Neural progenitor cell (in vitro differentiated cells): ENCODE measurements at regions not wholly inside any gene's neighbourhood (a gene's known extent, or its start where the extent isn't known, plus 50 kb on each side); places are given as distances from the start of the nearest gene placed in this dataset.

ENCODE experiments used
- CTCF ChIP-seq: fragments of 200-600 bp; sonication (generic); IDR thresholded peaks from 2 replicates; pipeline ENCODE4 v1.5.1; 2017; ENCODE audit warnings: antibody characterized with exemption, mild to moderate bottlenecking
- EZH2 ChIP-seq: fragments of 200-600 bp; sonication (generic); IDR thresholded peaks from 2 replicates; pipeline ENCODE4 v1.6.1; 2017; ENCODE audit warnings: antibody characterized with exemption, mild to moderate bottlenecking, moderate library complexity
- EZH2phosphoT487 ChIP-seq: fragments of 200-600 bp; sonication (generic); IDR thresholded peaks from 2 replicates; pipeline ENCODE4 v1.6.1; 2017; ENCODE audit warnings: antibody characterized with exemption

GRCh38 chr2:16395601-16396000 lies 270.0 kb downstream of the CYRIA start:
- no peak for TF ChIP-seq CTCF
- no peak for TF ChIP-seq EZH2phosphoT487
- TF ChIP-seq EZH2, result no peak
